GM21576 (cell line): ENCODE measurements at regions not wholly inside any gene's neighbourhood (a gene's known extent, or its start where the extent isn't known, plus 50 kb on each side); places are given as distances from the start of the nearest gene placed in this dataset.
"Not testable (repeated sequence)": the region's sequence is repeated elsewhere in the genome, so short reads cannot be mapped to it uniquely, and the experiment has no call there.

Experiments used
- ATAC-seq: cut with Tn5 transposase; IDR thresholded peaks from one replicate; pipeline ENCODE4 v1.9.1; 2021; ENCODE audit warnings: mild to moderate bottlenecking, moderate library complexity; ENCODE audit not compliant: unreplicated experiment

- ATAC-seq, result no peak
These were observed 56.2 kb upstream of the ANXA1 start for GRCh38 chr9:73095425-73095824.

- ATAC-seq, result no peak
These were observed 57.8 kb upstream of the ANXA1 start for GRCh38 chr9:73093740-73094379.

GRCh38 chr9:73093016-73093739 lies 58.5 kb upstream of the ANXA1 start:
- no peak for ATAC-seq

GRCh38 chr9:73091909-73092308 lies 59.8 kb upstream of the ANXA1 start:
- ATAC-seq, result no peak

- no peak for ATAC-seq
These were observed 61.5 kb upstream of the ANXA1 start for GRCh38 chr9:73090214-73090613.

- no peak for ATAC-seq
These were observed 62.2 kb upstream of the ANXA1 start for GRCh38 chr9:73089304-73089985.

GRCh38 chr9:73087876-73088275 lies 63.8 kb upstream of the ANXA1 start:
- not testable (repeated sequence) for ATAC-seq

GRCh38 chr9:73083519-73083918 lies 68.1 kb upstream of the ANXA1 start:
- no peak for ATAC-seq

GRCh38 chr9:73081979-73082657 lies 69.5 kb upstream of the ANXA1 start:
- peak; percentile 52 for ATAC-seq

GRCh38 chr9:73080110-73080694 lies 71.5 kb upstream of the ANXA1 start:
- ATAC-seq, result no peak

- ATAC-seq, result no peak
These were observed 72.3 kb upstream of the ANXA1 start for GRCh38 chr9:73079326-73079725.

- no peak for ATAC-seq
These were observed 74.0 kb upstream of the ANXA1 start for GRCh38 chr9:73077625-73078030.

GRCh38 chr9:73076970-73077369 lies 74.7 kb upstream of the ANXA1 start:
- no peak for ATAC-seq

GRCh38 chr9:73074176-73074708 lies 77.4 kb upstream of the ANXA1 start:
- no peak for ATAC-seq

GRCh38 chr9:73073337-73074175 lies 78.1 kb upstream of the ANXA1 start:
- ATAC-seq, result no peak

GRCh38 chr9:73067074-73067473 lies 84.6 kb upstream of the ANXA1 start:
- ATAC-seq, result no peak

GRCh38 chr9:73065439-73065838 lies 86.2 kb upstream of the ANXA1 start:
- no peak for ATAC-seq

GRCh38 chr9:73064315-73064714 lies 87.3 kb upstream of the ANXA1 start:
- ATAC-seq, result no peak

- no peak for ATAC-seq
These were observed 90.5 kb upstream of the ANXA1 start for GRCh38 chr9:73061146-73061545.

- no peak for ATAC-seq
These were observed 92.4 kb upstream of the ANXA1 start for GRCh38 chr9:73059247-73059646.
